Endothelial cell of umbilical vein (primary cell): ENCODE measurements at regions not wholly inside any gene's neighbourhood (a gene's known extent, or its start where the extent isn't known, plus 50 kb on each side); places are given as distances from the start of the nearest gene placed in this dataset.

ENCODE experiments used
- JUN ChIP-seq: IDR thresholded peaks from 2 replicates; pipeline ENCODE4 v1.6.1; 2011; ENCODE audit warnings: borderline replicate concordance, low read depth; ENCODE audit not compliant: insufficient read length, insufficient read depth
- MYC ChIP-seq: IDR thresholded peaks from one replicate; pipeline ENCODE4 v1.6.1; 2011; ENCODE audit warnings: mild to moderate bottlenecking, low read depth, low read length
- POLR2A ChIP-seq: IDR thresholded peaks from 2 replicates; pipeline ENCODE4 v1.6.1; 2012; ENCODE audit warnings: low read depth, mild to moderate bottlenecking, control low read depth, low read length
- POLR2AphosphoS5 ChIP-seq: IDR thresholded peaks from 2 replicates; pipeline ENCODE4 v1.6.1; 2012; ENCODE audit warnings: low read depth, mild to moderate bottlenecking, control low read depth, low read length, moderate library complexity; ENCODE audit not compliant: insufficient read depth
- TF ChIP-seq, protein P1 (sequence below), 2 donors: IDR thresholded peaks; 1 replicate in 1 of 2; 2 replicates in 1 of 2; pipeline ENCODE4 v1.5.1; 2011; ENCODE audit warnings: low read length in 2 of 2, mild to moderate bottlenecking in 2 of 2, moderate library complexity in 2 of 2, control low read depth in 1 of 2, inconsistent platforms in 1 of 2, low read depth in 1 of 2; ENCODE audit not compliant: insufficient read depth in 1 of 2; ENCODE audit errors: extremely low read depth in 1 of 2
- TF ChIP-seq, protein P2 (sequence below): IDR thresholded peaks from 2 replicates; pipeline ENCODE4 v1.6.1; 2011; ENCODE audit not compliant: insufficient read depth, insufficient read length

DNA sequence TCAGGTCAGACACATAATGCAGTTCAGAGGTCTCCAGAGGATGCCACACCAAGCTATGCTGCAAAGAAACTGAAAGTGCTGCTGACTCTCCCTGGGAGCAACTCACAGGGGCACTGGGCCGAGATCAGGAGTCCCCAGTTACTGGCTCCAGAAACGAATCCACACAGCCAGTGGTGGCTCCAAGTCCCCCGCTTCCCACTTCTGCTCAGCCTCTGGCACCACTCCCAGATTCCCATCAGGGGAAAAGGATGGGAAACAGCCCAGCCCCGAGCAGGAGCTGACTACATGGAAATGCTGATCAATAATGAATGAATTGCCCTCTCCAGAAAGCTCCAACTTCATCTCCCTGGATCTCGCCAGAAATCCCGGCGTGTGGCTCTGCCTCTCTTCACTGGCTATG lies 62.3 kb upstream of the CDH5 start:
- TF ChIP-seq POLR2A, result no peak
- TF ChIP-seq, protein P1, sequence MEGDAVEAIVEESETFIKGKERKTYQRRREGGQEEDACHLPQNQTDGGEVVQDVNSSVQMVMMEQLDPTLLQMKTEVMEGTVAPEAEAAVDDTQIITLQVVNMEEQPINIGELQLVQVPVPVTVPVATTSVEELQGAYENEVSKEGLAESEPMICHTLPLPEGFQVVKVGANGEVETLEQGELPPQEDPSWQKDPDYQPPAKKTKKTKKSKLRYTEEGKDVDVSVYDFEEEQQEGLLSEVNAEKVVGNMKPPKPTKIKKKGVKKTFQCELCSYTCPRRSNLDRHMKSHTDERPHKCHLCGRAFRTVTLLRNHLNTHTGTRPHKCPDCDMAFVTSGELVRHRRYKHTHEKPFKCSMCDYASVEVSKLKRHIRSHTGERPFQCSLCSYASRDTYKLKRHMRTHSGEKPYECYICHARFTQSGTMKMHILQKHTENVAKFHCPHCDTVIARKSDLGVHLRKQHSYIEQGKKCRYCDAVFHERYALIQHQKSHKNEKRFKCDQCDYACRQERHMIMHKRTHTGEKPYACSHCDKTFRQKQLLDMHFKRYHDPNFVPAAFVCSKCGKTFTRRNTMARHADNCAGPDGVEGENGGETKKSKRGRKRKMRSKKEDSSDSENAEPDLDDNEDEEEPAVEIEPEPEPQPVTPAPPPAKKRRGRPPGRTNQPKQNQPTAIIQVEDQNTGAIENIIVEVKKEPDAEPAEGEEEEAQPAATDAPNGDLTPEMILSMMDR (IDR thresholded peaks at IDR 0.05; ENCODE audit: extremely low read depth in 1 of 2, insufficient read depth in 1 of 2, low read depth in 1 of 2, low read length in 2 of 2), result no peak
- TF ChIP-seq POLR2AphosphoS5, result no peak
- TF ChIP-seq JUN, result no peak
- TF ChIP-seq MYC, result no peak
- TF ChIP-seq, protein P2, sequence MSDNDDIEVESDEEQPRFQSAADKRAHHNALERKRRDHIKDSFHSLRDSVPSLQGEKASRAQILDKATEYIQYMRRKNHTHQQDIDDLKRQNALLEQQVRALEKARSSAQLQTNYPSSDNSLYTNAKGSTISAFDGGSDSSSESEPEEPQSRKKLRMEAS, result no peak
